Natural killer cell treated with Interleukin-12 subunit alpha and Interleukin-12 subunit beta and Interleukin-15 and Interleukin-18, amount 100 ng/mL, for 72 hours (primary cell): ENCODE measurements at regions not wholly inside any gene's neighbourhood (a gene's known extent, or its start where the extent isn't known, plus 50 kb on each side); places are given as distances from the start of the nearest gene placed in this dataset.
A peak's percentile ranks its signal among the peaks of the same experiment; 100 is the strongest.

Source experiments
- ATAC-seq, 2 donors: fragments of 150-1000 bp; cut with Tn5 transposase in 1 of 2; sonication (Bioruptor Pico), chemical (Tn5 transposase) in 1 of 2; 2 replicates each; pipeline ENCODE4 v1.10.0; 2021
- DNase-seq: peaks from one replicate; pipeline ENCODE4 v3.0.0; 2022; ENCODE audit warnings: low spot score
- H3K27ac Mint-ChIP-seq, 2 donors: 1 replicate in 1 of 2; 2 replicates in 1 of 2; pipeline ENCODE4 v1.8.0; 2022; ENCODE audit warnings: mixed read lengths in 2 of 2, mild to moderate bottlenecking in 1 of 2, moderate library complexity in 1 of 2
- H3K27me3 Mint-ChIP-seq, 2 donors: 1 replicate in 1 of 2; 2 replicates in 1 of 2; pipeline ENCODE4 v1.8.0; 2022; ENCODE audit warnings: mixed read lengths in 2 of 2
- H3K36me3 Mint-ChIP-seq: one replicate; pipeline ENCODE4 v1.8.0; 2022; ENCODE audit warnings: mixed read lengths
- H3K4me1 Mint-ChIP-seq, 2 donors: 1 replicate in 1 of 2; 2 replicates in 1 of 2; pipeline ENCODE4 v1.8.0; 2022; ENCODE audit warnings: low read depth in 2 of 2, mixed read lengths in 2 of 2, mild to moderate bottlenecking in 1 of 2
- H3K4me3 Mint-ChIP-seq: one replicate; pipeline ENCODE4 v1.8.0; 2022; ENCODE audit warnings: mixed read lengths
- H3K9me3 Mint-ChIP-seq: 2 replicates; pipeline ENCODE4 v1.8.0; 2022; ENCODE audit warnings: mixed read lengths

DNA sequence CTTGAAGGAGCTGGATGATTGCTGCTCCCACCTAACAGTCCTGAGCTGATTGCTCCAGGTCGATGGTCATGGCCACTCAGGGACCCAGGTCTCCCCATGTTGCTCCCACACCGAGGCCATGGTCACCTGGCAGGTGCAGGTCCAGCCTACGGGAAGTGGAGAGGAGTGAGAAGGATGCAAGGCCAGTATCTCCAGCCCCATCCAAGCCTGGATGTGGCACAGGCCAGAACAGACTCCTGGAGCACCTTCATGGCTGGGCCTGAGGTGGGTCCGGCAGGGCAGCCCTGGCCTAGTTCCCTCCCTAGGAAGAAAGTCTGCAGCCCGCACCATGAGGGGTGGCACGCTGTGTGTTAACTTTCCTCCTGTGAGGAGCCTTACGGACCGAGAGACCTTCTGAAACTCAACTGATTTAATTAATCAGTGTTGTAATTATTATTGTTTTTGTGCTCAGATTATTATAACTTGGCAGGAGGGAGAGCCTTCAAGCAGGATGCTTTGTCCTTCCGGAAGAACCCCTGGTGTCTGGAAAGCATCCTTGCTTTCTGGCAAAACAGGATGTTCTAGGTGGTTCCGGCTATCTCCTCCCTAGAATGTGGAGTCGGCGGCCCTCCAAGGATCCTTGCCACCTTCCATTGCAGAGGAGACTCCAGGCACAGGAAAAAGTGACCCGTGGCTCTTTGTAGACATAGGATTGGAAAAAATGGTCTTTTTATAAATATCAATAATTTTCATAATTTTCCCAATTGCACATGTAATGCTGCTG is 92.3 kb upstream of the ADRA2C start:
- no peaks in the 10 kb centered on the region for H3K36me3 Mint-ChIP-seq
- ATAC-seq = no peak
- H3K9me3 Mint-ChIP-seq = no peaks in the 10 kb centered on the region
- H3K27me3 Mint-ChIP-seq = peaks cover 10 to 12% of the 10 kb centered on the region in 2 donors
- no peaks in the 10 kb centered on the region for H3K4me1 Mint-ChIP-seq
- H3K27ac Mint-ChIP-seq = no peak overlapping the region
- peak; percentile 35 for DNase-seq
- no peak overlapping the region for H3K4me3 Mint-ChIP-seq

DNA sequence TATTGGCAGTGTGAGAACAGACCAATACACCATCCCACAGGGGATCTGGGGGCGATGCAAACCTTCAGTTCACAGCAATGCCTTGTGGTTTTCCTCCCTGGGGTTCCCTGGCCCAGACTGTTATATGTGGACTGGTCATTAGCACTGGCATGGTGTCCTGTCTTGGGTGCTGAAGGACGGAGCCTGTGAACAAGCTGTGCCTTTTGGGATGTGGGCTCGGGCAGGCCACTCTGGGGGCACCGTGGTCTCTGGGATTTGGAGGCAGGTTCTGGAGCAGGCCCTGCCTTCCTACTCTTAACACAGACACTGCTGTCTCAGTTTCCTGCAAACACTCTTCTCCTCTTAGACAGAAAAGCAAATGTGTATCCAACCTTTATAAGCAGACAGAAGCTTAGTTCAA is 93.0 kb upstream of the ADRA2C start:
- Mint-ChIP-seq H3K27ac (no peak overlapping the region), H3K4me3 (no peak overlapping the region), H3K27me3 (peaks cover 11 to 12% of the 10 kb centered on the region in 2 donors), H3K9me3 (no peaks in the 10 kb centered on the region), H3K36me3 (no peaks in the 10 kb centered on the region), H3K4me1 (no peaks in the 10 kb centered on the region)
- ATAC-seq = no peak
- no peak for DNase-seq

GRCh38 chr4:3672465-3672831 is 93.7 kb upstream of the ADRA2C start:
- ATAC-seq = no peak
- H3K27ac Mint-ChIP-seq = no peak overlapping the region
- no peaks in the 10 kb centered on the region for H3K36me3 Mint-ChIP-seq
- no peaks in the 10 kb centered on the region for H3K9me3 Mint-ChIP-seq
- no peak for DNase-seq
- no peak overlapping the region for H3K4me3 Mint-ChIP-seq
- H3K4me1 Mint-ChIP-seq = no peaks in the 10 kb centered on the region
- H3K27me3 Mint-ChIP-seq = peaks cover 12 to 18% of the 10 kb centered on the region in 2 donors

GRCh38 chr4:3671571-3672464 is 94.4 kb upstream of the ADRA2C start:
- no peaks in the 10 kb centered on the region for H3K4me1 Mint-ChIP-seq
- H3K27ac Mint-ChIP-seq = no peak overlapping the region
- H3K36me3 Mint-ChIP-seq = no peaks in the 10 kb centered on the region
- DNase-seq (peak; percentile 35), ATAC-seq (no peak)
- no peaks in the 10 kb centered on the region for H3K9me3 Mint-ChIP-seq
- H3K27me3 Mint-ChIP-seq = peaks cover 15 to 22% of the 10 kb centered on the region in 2 donors
- no peak overlapping the region for H3K4me3 Mint-ChIP-seq

GRCh38 chr4:3670521-3671519 is 95.4 kb upstream of the ADRA2C start:
- Mint-ChIP-seq H3K27ac (no peak overlapping the region), H3K36me3 (no peaks in the 10 kb centered on the region), H3K4me1 (no peaks in the 10 kb centered on the region)

DNA sequence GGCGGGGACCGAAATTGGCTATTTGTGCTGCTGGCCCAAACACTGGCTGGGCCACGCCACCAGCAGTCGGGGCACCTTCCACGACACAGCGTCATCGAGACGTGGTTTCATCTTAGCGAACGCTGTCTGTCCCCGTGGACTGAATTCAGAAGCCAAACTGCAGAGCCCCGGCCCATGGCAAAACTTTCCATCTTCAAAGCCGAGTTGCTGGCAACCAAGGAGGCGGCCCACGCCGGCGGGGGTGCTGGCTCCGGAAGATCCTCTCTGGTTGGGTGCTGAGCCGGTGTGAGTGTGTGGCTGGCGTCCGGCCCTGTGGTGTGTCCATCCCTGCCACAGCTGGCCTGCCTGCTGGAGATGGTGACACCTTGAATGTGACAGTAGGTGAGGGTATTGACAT is 96.6 kb upstream of the ADRA2C start:
- Mint-ChIP-seq H3K36me3 (no peaks in the 10 kb centered on the region), H3K27ac (no peak overlapping the region), H3K27me3 (peaks cover 9 to 22% of the 10 kb centered on the region in 2 donors), H3K4me3 (no peak overlapping the region), H3K4me1 (no peaks in the 10 kb centered on the region), H3K9me3 (no peaks in the 10 kb centered on the region)
- DNase-seq (no peak), ATAC-seq (no peak)

More at GRCh38 chr4:3670521-3671519, 95.4 kb upstream of the ADRA2C start:
- no peaks in the 10 kb centered on the region for H3K9me3 Mint-ChIP-seq
- H3K27me3 Mint-ChIP-seq = peaks cover 12 to 22% of the 10 kb centered on the region in 2 donors
- ATAC-seq = peak in 1 of 2 donors; percentile 22
- DNase-seq = peak; percentile 42
- no peak overlapping the region for H3K4me3 Mint-ChIP-seq

DNA sequence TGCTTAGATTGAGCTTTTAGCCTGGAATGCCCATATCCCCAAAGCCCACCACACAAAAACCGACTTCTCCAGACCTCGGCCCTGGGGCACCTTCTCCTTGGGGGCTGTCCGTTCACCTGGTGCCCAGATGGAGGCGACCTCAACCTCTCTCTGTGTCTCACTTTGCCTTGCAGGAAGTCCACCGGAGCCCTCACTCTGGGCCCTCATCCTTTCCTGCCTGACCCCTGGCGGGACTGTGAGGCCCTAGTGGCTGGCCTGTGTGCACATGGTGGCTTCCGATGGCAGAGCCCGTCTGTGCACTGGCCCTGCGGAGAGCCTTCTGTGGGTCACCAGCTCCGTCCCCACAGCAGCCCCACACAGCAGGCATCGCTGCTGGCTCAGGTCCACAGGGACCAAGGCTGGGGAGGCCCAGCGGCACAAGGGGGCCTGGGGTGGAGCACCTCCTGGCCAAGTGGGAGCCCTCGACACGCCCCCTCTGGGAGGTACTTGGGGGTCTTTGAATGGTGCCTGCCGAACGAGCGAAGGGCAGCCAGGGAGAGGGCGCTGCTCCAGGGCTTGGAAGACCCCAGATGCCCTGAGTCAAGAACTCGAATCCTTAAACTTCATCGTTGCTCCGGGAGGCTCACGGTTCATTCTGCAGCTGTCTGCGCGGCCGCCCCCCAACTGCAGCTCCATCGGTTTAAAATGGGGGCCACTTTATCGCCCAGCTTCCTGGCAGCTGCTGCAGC is 97.2 kb upstream of the ADRA2C start:
- peak in 1 of 2 donors; percentile 45 for ATAC-seq
- no peak for DNase-seq
- H3K36me3 Mint-ChIP-seq = no peaks in the 10 kb centered on the region
- H3K27ac Mint-ChIP-seq = no peak overlapping the region
- no peaks in the 10 kb centered on the region for H3K9me3 Mint-ChIP-seq
- H3K4me3 Mint-ChIP-seq = no peak overlapping the region
- H3K27me3 Mint-ChIP-seq = peaks cover 9 to 22% of the 10 kb centered on the region in 2 donors
- no peaks in the 10 kb centered on the region for H3K4me1 Mint-ChIP-seq

DNA sequence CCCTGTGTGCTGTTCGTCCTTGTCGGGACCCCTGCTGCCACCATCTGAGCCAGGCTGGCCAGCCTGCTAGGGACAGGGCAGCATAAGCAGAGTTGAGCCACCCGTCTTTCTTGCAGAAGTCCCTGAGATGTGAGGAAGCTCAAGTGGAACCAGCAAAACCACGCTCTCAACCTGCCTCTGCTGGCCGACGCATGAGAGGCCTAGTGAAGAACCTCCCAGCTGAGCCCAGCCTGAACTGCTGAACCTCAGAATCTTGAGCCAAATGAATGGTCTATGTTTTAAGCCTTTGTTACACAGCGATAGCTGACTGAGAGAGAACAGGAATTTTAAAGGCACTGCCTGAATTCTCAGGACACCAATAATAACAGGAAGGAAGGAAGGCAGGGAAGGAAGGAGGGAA is 98.9 kb upstream of the ADRA2C start:
- Mint-ChIP-seq H3K4me1 (no peaks in the 10 kb centered on the region), H3K27ac (no peak overlapping the region), H3K27me3 (peaks cover 5 to 16% of the 10 kb centered on the region in 2 donors), H3K9me3 (no peaks in the 10 kb centered on the region), H3K4me3 (no peak overlapping the region), H3K36me3 (no peaks in the 10 kb centered on the region)
- ATAC-seq (no peak), DNase-seq (no peak)

DNA sequence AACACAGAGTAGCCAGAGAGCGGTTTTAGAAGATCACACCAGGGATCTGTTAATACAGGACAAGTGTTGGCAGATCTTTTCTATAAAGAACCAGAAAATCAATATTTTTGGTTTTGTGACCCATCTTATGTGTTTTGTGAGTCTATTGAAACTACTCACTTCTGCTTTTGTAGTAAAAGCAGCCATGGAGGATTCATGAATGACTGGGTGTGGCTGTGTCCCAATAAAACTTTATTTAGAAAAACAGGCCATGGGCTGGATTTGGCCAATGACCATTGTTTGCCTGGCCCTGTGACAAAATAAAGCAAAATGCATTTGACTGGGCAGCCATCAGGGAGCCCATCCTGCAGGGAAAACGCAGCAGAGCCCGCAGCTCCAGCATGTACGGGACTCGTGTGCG is 99.9 kb upstream of the ADRA2C start:
- no peak for ATAC-seq
- no peak overlapping the region for H3K4me3 Mint-ChIP-seq

GRCh38 chr4:3665360-3665891 is 100.8 kb upstream of the ADRA2C start:
- Mint-ChIP-seq H3K27me3 (peaks cover 6 to 17% of the 10 kb centered on the region in 2 donors), H3K36me3 (no peaks in the 10 kb centered on the region), H3K9me3 (no peaks in the 10 kb centered on the region), H3K4me3 (no peak overlapping the region), H3K27ac (no peak overlapping the region), H3K4me1 (peaks cover 0 to 2% of the 10 kb centered on the region in 2 donors)
- DNase-seq = no peak
- no peak for ATAC-seq

More for the DNA sequence above, 99.9 kb upstream of the ADRA2C start:
- Mint-ChIP-seq H3K36me3 (no peaks in the 10 kb centered on the region), H3K4me1 (no peaks in the 10 kb centered on the region), H3K27me3 (peaks cover 3 to 12% of the 10 kb centered on the region in 2 donors), H3K9me3 (no peaks in the 10 kb centered on the region), H3K27ac (no peak overlapping the region)
- DNase-seq = no peak

DNA sequence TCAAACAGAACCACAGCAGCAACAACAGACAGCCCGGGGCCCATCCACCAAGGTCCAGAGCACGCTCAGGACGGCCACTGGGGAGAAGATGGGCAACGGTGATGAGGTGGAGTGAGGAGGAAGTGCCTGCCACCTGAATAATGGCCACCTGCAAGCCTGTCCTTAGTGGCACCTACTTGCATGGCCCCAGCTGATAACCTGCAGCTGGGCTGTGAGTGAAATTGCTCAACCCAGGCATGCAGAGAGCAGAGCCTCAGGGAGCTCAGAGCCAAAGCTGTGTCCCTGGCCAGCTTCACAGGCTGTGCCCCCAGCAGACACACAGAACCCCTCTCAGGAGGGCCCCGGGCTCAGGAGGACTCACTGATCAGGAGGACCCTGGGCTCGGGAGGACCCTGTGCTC is 102.4 kb upstream of the ADRA2C start:
- Mint-ChIP-seq H3K4me3 (no peak overlapping the region), H3K36me3 (no peaks in the 10 kb centered on the region), H3K4me1 (peaks cover 0 to 3% of the 10 kb centered on the region in 2 donors), H3K9me3 (no peaks in the 10 kb centered on the region), H3K27me3 (peaks cover 9 to 22% of the 10 kb centered on the region in 2 donors), H3K27ac (no peak overlapping the region)
- no peak for DNase-seq
- ATAC-seq = no peak

DNA sequence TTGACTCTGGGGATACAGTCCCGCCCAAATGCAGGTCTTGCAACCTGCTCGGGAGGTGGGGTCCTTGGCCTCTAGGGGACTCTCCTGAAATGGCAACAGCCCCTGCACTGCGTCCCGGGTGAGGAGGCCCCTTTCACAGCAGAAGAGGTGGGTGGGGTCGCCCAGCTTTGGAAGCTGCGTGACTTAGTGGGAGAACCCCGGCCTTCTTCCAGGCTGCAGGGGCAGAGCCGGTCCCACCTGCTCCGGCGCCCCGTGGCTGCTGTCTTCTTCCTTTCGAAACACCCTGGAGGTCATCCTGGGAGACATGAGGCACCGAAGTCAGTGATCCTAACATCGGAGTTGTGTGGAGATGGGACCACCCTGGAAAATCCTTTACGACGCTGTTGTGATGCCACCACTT is 103.7 kb upstream of the ADRA2C start:
- Mint-ChIP-seq H3K27ac (no peak overlapping the region), H3K4me1 (peaks cover 0 to 3% of the 10 kb centered on the region in 2 donors), H3K36me3 (no peaks in the 10 kb centered on the region), H3K9me3 (no peaks in the 10 kb centered on the region), H3K4me3 (no peak overlapping the region), H3K27me3 (peaks cover 11 to 21% of the 10 kb centered on the region in 2 donors)
- no peak for ATAC-seq
- no peak for DNase-seq
